Liver (tissue), 3 donors: ENCODE measurements at regions not wholly inside any gene's neighbourhood (a gene's known extent, or its start where the extent isn't known, plus 50 kb on each side); places are given as distances from the start of the nearest gene placed in this dataset.

Source experiments
- FOXA1 ChIP-seq: IDR thresholded peaks from 2 replicates; pipeline ENCODE4 v1.6.1; 2016; ENCODE audit warnings: antibody characterized with exemption
- HNF4A ChIP-seq, 2 donors: conservative IDR thresholded peaks; 2 replicates each; pipeline ENCODE4 v1.6.1; 2016; ENCODE audit warnings: antibody characterized with exemption in 2 of 2, mild to moderate bottlenecking in 2 of 2
- HNF4G ChIP-seq: IDR thresholded peaks from 2 replicates; pipeline ENCODE4 v1.6.1; 2016; ENCODE audit warnings: antibody characterized with exemption
- JUND ChIP-seq, 2 donors: IDR thresholded peaks; 2 replicates each; pipeline ENCODE4 v1.6.1; 2016; ENCODE audit warnings: antibody characterized with exemption in 2 of 2
- NR2F2 ChIP-seq: IDR thresholded peaks from 2 replicates; pipeline ENCODE4 v1.6.1; 2016; ENCODE audit warnings: antibody characterized with exemption
- RAD21 ChIP-seq, 2 donors: IDR thresholded peaks; 2 replicates each; pipeline ENCODE4 v1.6.1; 2016; ENCODE audit warnings: antibody characterized with exemption in 2 of 2, mild to moderate bottlenecking in 2 of 2
- SP1 ChIP-seq: IDR thresholded peaks from 2 replicates; pipeline ENCODE4 v1.6.1; 2018; ENCODE audit warnings: antibody characterized with exemption, mild to moderate bottlenecking
- TAF1 ChIP-seq: conservative IDR thresholded peaks from 2 replicates; pipeline ENCODE4 v1.6.1; 2016; ENCODE audit warnings: antibody characterized with exemption, mild to moderate bottlenecking
- YY1 ChIP-seq: IDR thresholded peaks from 2 replicates; pipeline ENCODE4 v1.6.1; 2016; ENCODE audit warnings: antibody characterized with exemption, mild to moderate bottlenecking
- TF ChIP-seq, protein P1 (sequence below): fragments of 150-350 bp; IDR thresholded peaks from 2 replicates; pipeline ENCODE4 v1.5.1; 2017; ENCODE audit warnings: improper control_type of control experiment, low read depth, low read length; ENCODE audit not compliant: missing input control
- TF ChIP-seq, protein P2 (sequence below): IDR thresholded peaks from 2 replicates; pipeline ENCODE4 v1.6.1; 2016; ENCODE audit warnings: antibody characterized with exemption, mild to moderate bottlenecking
- TF ChIP-seq, protein P3 (sequence below): IDR thresholded peaks from 2 replicates; pipeline ENCODE4 v1.6.1; 2016; ENCODE audit warnings: antibody characterized with exemption
- TF ChIP-seq, protein P4 (sequence below): IDR thresholded peaks from 2 replicates; pipeline ENCODE4 v1.6.1; 2016; ENCODE audit warnings: antibody characterized with exemption
- TF ChIP-seq, protein P5 (sequence below): IDR thresholded peaks from 2 replicates; pipeline ENCODE4 v1.6.1; 2016; ENCODE audit warnings: antibody characterized with exemption
- donor health status: healthy.
- donor health status: healthy.

DNA sequence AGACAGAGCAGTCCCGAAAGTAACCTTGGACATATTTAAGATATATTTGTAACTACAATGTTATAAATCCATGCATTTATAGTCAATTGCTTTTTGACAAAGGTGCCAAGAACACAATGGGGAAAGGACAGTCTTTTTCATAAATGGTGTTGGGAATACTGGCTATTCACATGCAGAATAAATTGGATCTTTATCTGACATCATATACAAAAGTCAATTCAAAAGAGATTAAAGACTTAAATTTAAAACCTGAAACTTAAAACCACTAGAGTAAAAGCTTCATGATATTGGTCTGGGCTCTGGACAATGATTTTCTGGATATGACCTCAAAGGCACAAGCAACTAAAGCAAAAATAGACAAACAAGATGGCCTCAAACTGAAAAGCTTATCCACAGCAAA is 950.7 kb upstream of the TYRP1 start:
- TF ChIP-seq, protein P1, sequence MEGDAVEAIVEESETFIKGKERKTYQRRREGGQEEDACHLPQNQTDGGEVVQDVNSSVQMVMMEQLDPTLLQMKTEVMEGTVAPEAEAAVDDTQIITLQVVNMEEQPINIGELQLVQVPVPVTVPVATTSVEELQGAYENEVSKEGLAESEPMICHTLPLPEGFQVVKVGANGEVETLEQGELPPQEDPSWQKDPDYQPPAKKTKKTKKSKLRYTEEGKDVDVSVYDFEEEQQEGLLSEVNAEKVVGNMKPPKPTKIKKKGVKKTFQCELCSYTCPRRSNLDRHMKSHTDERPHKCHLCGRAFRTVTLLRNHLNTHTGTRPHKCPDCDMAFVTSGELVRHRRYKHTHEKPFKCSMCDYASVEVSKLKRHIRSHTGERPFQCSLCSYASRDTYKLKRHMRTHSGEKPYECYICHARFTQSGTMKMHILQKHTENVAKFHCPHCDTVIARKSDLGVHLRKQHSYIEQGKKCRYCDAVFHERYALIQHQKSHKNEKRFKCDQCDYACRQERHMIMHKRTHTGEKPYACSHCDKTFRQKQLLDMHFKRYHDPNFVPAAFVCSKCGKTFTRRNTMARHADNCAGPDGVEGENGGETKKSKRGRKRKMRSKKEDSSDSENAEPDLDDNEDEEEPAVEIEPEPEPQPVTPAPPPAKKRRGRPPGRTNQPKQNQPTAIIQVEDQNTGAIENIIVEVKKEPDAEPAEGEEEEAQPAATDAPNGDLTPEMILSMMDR, result no peak
- TF ChIP-seq, protein P2, sequence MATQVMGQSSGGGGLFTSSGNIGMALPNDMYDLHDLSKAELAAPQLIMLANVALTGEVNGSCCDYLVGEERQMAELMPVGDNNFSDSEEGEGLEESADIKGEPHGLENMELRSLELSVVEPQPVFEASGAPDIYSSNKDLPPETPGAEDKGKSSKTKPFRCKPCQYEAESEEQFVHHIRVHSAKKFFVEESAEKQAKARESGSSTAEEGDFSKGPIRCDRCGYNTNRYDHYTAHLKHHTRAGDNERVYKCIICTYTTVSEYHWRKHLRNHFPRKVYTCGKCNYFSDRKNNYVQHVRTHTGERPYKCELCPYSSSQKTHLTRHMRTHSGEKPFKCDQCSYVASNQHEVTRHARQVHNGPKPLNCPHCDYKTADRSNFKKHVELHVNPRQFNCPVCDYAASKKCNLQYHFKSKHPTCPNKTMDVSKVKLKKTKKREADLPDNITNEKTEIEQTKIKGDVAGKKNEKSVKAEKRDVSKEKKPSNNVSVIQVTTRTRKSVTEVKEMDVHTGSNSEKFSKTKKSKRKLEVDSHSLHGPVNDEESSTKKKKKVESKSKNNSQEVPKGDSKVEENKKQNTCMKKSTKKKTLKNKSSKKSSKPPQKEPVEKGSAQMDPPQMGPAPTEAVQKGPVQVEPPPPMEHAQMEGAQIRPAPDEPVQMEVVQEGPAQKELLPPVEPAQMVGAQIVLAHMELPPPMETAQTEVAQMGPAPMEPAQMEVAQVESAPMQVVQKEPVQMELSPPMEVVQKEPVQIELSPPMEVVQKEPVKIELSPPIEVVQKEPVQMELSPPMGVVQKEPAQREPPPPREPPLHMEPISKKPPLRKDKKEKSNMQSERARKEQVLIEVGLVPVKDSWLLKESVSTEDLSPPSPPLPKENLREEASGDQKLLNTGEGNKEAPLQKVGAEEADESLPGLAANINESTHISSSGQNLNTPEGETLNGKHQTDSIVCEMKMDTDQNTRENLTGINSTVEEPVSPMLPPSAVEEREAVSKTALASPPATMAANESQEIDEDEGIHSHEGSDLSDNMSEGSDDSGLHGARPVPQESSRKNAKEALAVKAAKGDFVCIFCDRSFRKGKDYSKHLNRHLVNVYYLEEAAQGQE, result no peak
- no peak for TF ChIP-seq JUND (IDR thresholded peaks at IDR 0.05)
- no peak for TF ChIP-seq TAF1
- TF ChIP-seq, protein P3, sequence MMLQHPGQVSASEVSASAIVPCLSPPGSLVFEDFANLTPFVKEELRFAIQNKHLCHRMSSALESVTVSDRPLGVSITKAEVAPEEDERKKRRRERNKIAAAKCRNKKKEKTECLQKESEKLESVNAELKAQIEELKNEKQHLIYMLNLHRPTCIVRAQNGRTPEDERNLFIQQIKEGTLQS, result no peak
- TF ChIP-seq RAD21 (IDR thresholded peaks at IDR 0.05), result no peak
- no peak for TF ChIP-seq YY1
- TF ChIP-seq FOXA1, result no peak
- TF ChIP-seq, protein P4, sequence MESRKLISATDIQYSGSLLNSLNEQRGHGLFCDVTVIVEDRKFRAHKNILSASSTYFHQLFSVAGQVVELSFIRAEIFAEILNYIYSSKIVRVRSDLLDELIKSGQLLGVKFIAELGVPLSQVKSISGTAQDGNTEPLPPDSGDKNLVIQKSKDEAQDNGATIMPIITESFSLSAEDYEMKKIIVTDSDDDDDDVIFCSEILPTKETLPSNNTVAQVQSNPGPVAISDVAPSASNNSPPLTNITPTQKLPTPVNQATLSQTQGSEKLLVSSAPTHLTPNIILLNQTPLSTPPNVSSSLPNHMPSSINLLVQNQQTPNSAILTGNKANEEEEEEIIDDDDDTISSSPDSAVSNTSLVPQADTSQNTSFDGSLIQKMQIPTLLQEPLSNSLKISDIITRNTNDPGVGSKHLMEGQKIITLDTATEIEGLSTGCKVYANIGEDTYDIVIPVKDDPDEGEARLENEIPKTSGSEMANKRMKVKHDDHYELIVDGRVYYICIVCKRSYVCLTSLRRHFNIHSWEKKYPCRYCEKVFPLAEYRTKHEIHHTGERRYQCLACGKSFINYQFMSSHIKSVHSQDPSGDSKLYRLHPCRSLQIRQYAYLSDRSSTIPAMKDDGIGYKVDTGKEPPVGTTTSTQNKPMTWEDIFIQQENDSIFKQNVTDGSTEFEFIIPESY, result no peak
- no peak for TF ChIP-seq HNF4A (conservative IDR thresholded peaks at IDR 0.05)
- TF ChIP-seq NR2F2, result no peak
- no peak for TF ChIP-seq HNF4G
- TF ChIP-seq SP1, result no peak
- TF ChIP-seq, protein P5, sequence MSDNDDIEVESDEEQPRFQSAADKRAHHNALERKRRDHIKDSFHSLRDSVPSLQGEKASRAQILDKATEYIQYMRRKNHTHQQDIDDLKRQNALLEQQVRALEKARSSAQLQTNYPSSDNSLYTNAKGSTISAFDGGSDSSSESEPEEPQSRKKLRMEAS, result no peak
